Mononuclear cell (primary cell): ENCODE measurements at regions not wholly inside any gene's neighbourhood (a gene's known extent, or its start where the extent isn't known, plus 50 kb on each side); places are given as distances from the start of the nearest gene placed in this dataset.

Source experiments
- H3K27me3 ChIP-seq: 2 replicates; pipeline ENCODE4 v1.6.0; 2011; ENCODE audit warnings: low read length, control low read depth; ENCODE audit not compliant: insufficient read depth
- H3K4me1 ChIP-seq: 2 replicates; pipeline ENCODE4 v1.5.1; 2011; ENCODE audit warnings: mild to moderate bottlenecking, low read length, control low read depth; ENCODE audit not compliant: insufficient read depth
- H3K4me3 ChIP-seq: 2 replicates; pipeline ENCODE4 v1.5.1; 2011; ENCODE audit warnings: mild to moderate bottlenecking, low read length, moderate library complexity
- H3K9me3 ChIP-seq: 2 replicates; pipeline ENCODE4 v1.5.1; 2011; ENCODE audit warnings: low read depth, mild to moderate bottlenecking, control low read depth, low read length

GRCh38 chr2:220241423-220241822 is 614.0 kb downstream of the SLC4A3 start:
- H3K4me1 ChIP-seq, result no peaks in the 10 kb centered on the region
- H3K27me3 ChIP-seq, result no peaks in the 10 kb centered on the region
- no peak overlapping the region for H3K4me3 ChIP-seq
- H3K9me3 ChIP-seq, result no peaks in the 10 kb centered on the region

DNA sequence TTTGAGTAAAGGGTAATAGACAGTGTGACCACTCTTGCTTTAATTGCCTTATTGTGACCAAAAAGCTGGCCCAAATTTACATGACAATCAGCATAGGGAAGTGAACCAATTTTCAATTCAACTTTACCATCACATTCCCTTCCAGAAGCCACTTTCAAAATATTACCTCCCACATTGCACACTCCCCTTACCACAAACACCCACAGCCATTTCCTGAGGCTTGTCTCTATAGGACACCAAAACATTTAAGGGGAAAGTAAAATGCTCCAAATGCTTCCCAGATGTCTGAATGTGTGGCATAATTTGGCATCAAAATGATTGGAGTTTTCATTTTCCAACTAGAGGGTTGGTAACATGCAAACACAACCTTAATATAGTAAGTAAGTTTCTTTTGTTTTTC is 616.1 kb downstream of the SLC4A3 start:
- Histone ChIP-seq H3K4me3 (no peak overlapping the region), H3K9me3 (no peaks in the 10 kb centered on the region), H3K4me1 (no peaks in the 10 kb centered on the region), H3K27me3 (no peaks in the 10 kb centered on the region)

GRCh38 chr2:220246386-220246785 is 619.0 kb downstream of the SLC4A3 start:
- no peak overlapping the region for H3K4me3 ChIP-seq
- no peaks in the 10 kb centered on the region for H3K4me1 ChIP-seq

GRCh38 chr2:220247588-220248350 is 620.3 kb downstream of the SLC4A3 start:
- Histone ChIP-seq H3K4me3 (no peak overlapping the region), H3K27me3 (no peaks in the 10 kb centered on the region), H3K9me3 (no peaks in the 10 kb centered on the region), H3K4me1 (no peaks in the 10 kb centered on the region)

More at GRCh38 chr2:220246386-220246785, 619.0 kb downstream of the SLC4A3 start:
- Histone ChIP-seq H3K9me3 (no peaks in the 10 kb centered on the region), H3K27me3 (no peaks in the 10 kb centered on the region)

GRCh38 chr2:220259662-220260061 is 632.2 kb downstream of the SLC4A3 start:
- Histone ChIP-seq H3K4me1 (no peaks in the 10 kb centered on the region), H3K4me3 (no peak overlapping the region), H3K9me3 (no peaks in the 10 kb centered on the region), H3K27me3 (no peaks in the 10 kb centered on the region)

- Histone ChIP-seq H3K27me3 (no peaks in the 10 kb centered on the region), H3K4me1 (no peaks in the 10 kb centered on the region), H3K4me3 (no peak overlapping the region), H3K9me3 (no peaks in the 10 kb centered on the region)
These were observed 635.9 kb downstream of the SLC4A3 start for GRCh38 chr2:220263300-220263699.

DNA sequence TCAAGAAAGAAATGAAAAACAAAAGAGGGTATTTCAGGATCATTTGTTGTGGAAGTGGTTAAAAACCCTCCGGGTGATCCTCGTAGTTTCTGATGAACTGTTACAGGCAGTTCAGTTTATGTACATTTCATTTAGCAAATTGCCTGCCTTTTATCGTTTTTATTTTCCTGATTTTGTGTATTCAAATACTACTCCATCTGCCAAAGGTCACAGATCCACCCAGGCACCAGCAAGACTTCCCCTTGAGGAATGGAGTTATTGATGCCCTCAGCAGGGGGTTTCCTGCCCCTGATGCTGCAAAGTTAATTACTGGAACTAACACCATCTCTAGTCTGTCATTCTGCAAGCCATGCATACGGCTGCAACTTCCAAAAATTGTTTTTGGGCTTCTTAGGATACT is 641.9 kb downstream of the SLC4A3 start:
- Histone ChIP-seq H3K27me3 (no peaks in the 10 kb centered on the region), H3K9me3 (no peaks in the 10 kb centered on the region), H3K4me3 (no peak overlapping the region), H3K4me1 (no peaks in the 10 kb centered on the region)

- Histone ChIP-seq H3K4me3 (no peak overlapping the region), H3K4me1 (no peaks in the 10 kb centered on the region), H3K27me3 (no peaks in the 10 kb centered on the region), H3K9me3 (no peaks in the 10 kb centered on the region)
These were observed 643.1 kb downstream of the SLC4A3 start for GRCh38 chr2:220270481-220271070.

- Histone ChIP-seq H3K9me3 (no peaks in the 10 kb centered on the region), H3K4me3 (no peak overlapping the region), H3K27me3 (no peaks in the 10 kb centered on the region), H3K4me1 (no peaks in the 10 kb centered on the region)
These were observed 645.2 kb downstream of the SLC4A3 start for GRCh38 chr2:220272656-220273055.

GRCh38 chr2:220273082-220273481 is 645.7 kb downstream of the SLC4A3 start:
- Histone ChIP-seq H3K9me3 (no peaks in the 10 kb centered on the region), H3K4me3 (no peak overlapping the region), H3K4me1 (no peaks in the 10 kb centered on the region), H3K27me3 (no peaks in the 10 kb centered on the region)

DNA sequence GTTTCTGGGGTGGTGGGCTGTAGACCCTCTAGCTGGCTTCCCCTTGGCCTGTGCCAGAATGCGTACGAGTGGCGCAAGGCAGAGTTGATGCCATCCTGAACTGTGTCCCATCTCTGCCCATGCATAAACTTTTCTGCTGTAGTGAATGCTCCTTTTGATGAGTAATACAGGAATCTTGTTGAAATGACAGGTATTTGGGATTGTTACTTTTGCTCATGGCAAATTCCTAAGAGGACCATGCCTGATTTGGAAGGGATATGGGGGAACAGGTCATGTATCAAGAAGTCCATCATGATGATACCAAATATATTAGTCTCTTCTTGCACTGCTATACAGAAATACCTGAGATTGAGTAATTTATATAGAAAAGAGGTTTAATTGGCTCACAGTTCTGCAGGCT is 648.0 kb downstream of the SLC4A3 start:
- H3K4me3 ChIP-seq, result no peak overlapping the region
- no peaks in the 10 kb centered on the region for H3K4me1 ChIP-seq
- no peaks in the 10 kb centered on the region for H3K9me3 ChIP-seq
- no peaks in the 10 kb centered on the region for H3K27me3 ChIP-seq

DNA sequence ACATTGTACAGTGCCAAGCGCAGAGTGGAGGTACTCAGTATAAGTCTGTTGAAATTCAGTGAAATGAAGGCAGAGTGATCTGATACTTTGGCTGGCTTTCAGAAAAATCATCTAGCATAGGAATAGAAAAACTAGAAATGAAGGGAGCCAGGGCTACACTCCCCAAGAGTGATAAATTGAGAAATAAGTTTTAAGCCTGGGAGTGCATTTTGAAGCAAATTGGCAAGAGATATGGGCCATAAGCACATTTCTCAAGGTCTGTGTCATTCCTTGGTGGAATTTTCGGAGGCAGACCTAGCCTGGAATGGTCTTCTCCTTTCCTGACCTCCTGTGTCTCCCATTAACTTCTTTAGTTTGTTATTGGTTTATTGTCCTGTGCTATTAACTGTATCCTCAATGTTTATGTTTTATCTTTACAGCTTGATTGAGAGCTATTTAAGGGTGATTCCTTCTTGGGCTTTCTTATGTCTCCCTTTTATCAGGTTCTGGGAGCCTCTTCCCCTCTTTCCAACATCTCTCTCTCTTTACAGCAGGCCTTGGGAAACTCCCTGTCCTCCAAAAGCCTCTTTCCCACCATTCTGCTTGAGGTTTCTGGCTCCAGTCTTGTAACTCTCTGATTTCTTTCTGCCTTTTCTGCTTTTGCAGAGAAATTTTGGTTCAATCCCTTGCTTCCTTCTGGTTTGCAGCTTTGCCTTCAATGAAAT is 649.5 kb downstream of the SLC4A3 start:
- no peaks in the 10 kb centered on the region for H3K4me1 ChIP-seq
- no peaks in the 10 kb centered on the region for H3K9me3 ChIP-seq
- H3K27me3 ChIP-seq, result no peaks in the 10 kb centered on the region
- no peak overlapping the region for H3K4me3 ChIP-seq

- H3K9me3 ChIP-seq, result no peaks in the 10 kb centered on the region
These were observed 650.1 kb downstream of the SLC4A3 start for GRCh38 chr2:220277445-220277975.

DNA sequence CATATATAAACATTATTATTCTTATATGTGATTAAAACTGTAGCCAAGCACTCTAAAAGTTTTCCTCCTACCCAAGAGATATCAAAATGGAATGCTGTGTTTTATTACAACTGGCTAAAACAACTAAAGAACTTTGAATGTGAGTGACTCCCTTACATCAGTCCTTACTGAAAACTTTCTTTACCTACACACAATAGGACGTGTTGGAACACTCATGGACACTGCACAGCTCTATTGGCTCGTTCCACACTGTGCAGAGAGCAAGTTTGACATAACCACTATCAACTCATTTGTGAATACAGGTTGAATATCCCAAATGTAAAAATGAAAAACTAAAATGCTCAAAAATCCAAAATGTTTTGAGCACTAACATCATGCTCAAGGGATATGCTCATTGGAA is 650.6 kb downstream of the SLC4A3 start:
- no peaks in the 10 kb centered on the region for H3K4me1 ChIP-seq
- no peaks in the 10 kb centered on the region for H3K9me3 ChIP-seq
- no peak overlapping the region for H3K4me3 ChIP-seq
- no peaks in the 10 kb centered on the region for H3K27me3 ChIP-seq

More at GRCh38 chr2:220277445-220277975, 650.1 kb downstream of the SLC4A3 start:
- no peaks in the 10 kb centered on the region for H3K4me1 ChIP-seq
- no peaks in the 10 kb centered on the region for H3K27me3 ChIP-seq
- H3K4me3 ChIP-seq, result no peak overlapping the region

- no peaks in the 10 kb centered on the region for H3K27me3 ChIP-seq
- H3K4me3 ChIP-seq, result no peak overlapping the region
- no peaks in the 10 kb centered on the region for H3K9me3 ChIP-seq
- H3K4me1 ChIP-seq, result no peaks in the 10 kb centered on the region
These were observed 651.9 kb downstream of the SLC4A3 start for GRCh38 chr2:220279372-220279771.
